GM21619 (cell line): ENCODE measurements at regions not wholly inside any gene's neighbourhood (a gene's known extent, or its start where the extent isn't known, plus 50 kb on each side); places are given as distances from the start of the nearest gene placed in this dataset.
"Not testable (repeated sequence)": the region's sequence is repeated elsewhere in the genome, so short reads cannot be mapped to it uniquely, and the experiment has no call there.

ENCODE experiments used
- ATAC-seq: cut with Tn5 transposase; IDR thresholded peaks from one replicate; pipeline ENCODE4 v1.9.1; 2021; ENCODE audit not compliant: unreplicated experiment

- ATAC-seq: no peak
These were observed 222.5 kb upstream of the SPTLC3 start for GRCh38 chr20:12786276-12786675.

- no peak for ATAC-seq
These were observed 220.0 kb upstream of the SPTLC3 start for GRCh38 chr20:12788632-12789299.

GRCh38 chr20:12790859-12791258, 217.9 kb upstream of the SPTLC3 start:
- no peak for ATAC-seq

- ATAC-seq: no peak
These were observed 210.5 kb upstream of the SPTLC3 start for GRCh38 chr20:12798286-12798685.

GRCh38 chr20:12808006-12808567, 200.7 kb upstream of the SPTLC3 start:
- no peak for ATAC-seq

GRCh38 chr20:12815231-12815768, 193.5 kb upstream of the SPTLC3 start:
- ATAC-seq: no peak

- no peak for ATAC-seq
These were observed 192.9 kb upstream of the SPTLC3 start for GRCh38 chr20:12815778-12816408.

GRCh38 chr20:12821249-12821648, 187.5 kb upstream of the SPTLC3 start:
- no peak for ATAC-seq

GRCh38 chr20:12823734-12824133, 185.0 kb upstream of the SPTLC3 start:
- no peak for ATAC-seq

- ATAC-seq: no peak
These were observed 184.2 kb upstream of the SPTLC3 start for GRCh38 chr20:12824328-12825225.

- no peak for ATAC-seq
These were observed 183.6 kb upstream of the SPTLC3 start for GRCh38 chr20:12825226-12825595.

GRCh38 chr20:12827816-12828385, 180.9 kb upstream of the SPTLC3 start:
- ATAC-seq: no peak

- ATAC-seq: no peak
These were observed 179.6 kb upstream of the SPTLC3 start for GRCh38 chr20:12829170-12829569.

GRCh38 chr20:12833861-12834260, 174.9 kb upstream of the SPTLC3 start:
- no peak for ATAC-seq

- ATAC-seq: no peak
These were observed 172.8 kb upstream of the SPTLC3 start for GRCh38 chr20:12835999-12836398.

- no peak for ATAC-seq
These were observed 171.1 kb upstream of the SPTLC3 start for GRCh38 chr20:12837646-12838045.

- no peak for ATAC-seq
These were observed 170.4 kb upstream of the SPTLC3 start for GRCh38 chr20:12838261-12838866.

- ATAC-seq: no peak
These were observed 160.9 kb upstream of the SPTLC3 start for GRCh38 chr20:12847872-12848271.

- no peak for ATAC-seq
These were observed 159.4 kb upstream of the SPTLC3 start for GRCh38 chr20:12849225-12849910.

- ATAC-seq: not testable (repeated sequence)
These were observed 151.1 kb upstream of the SPTLC3 start for GRCh38 chr20:12857643-12858042.
